ENCODE measurements at regions not wholly inside any gene's neighbourhood (a gene's known extent, or its start where the extent isn't known, plus 50 kb on each side); places are given as distances from the start of the nearest gene placed in this dataset.

GRCh38 chr5:122713041-122713440 is 61.8 kb upstream of the SNX2 start:
- TF ChIP-seq CTCF (IDR thresholded peaks at IDR 0.05) (no peak), TCF12 (IDR thresholded peaks at IDR 0.05) (no peak), MAX (IDR thresholded peaks at IDR 0.05; ENCODE audit: low read depth) (no peak)
